HepG2 (cell line): ENCODE measurements at regions not wholly inside any gene's neighbourhood (a gene's known extent, or its start where the extent isn't known, plus 50 kb on each side); places are given as distances from the start of the nearest gene placed in this dataset.

Experiments used
- CEBPB ChIP-seq: IDR thresholded peaks from 2 replicates; pipeline ENCODE4 v1.6.1; 2011; ENCODE audit warnings: low read depth, low read length, improper control_type of control experiment, borderline replicate concordance
- CTCF ChIP-seq: sonication (generic); formaldehyde crosslinking; IDR thresholded peaks from 2 replicates; pipeline ENCODE4 v1.5.0; 2020; ENCODE audit warnings: mild to moderate bottlenecking, missing genetic modification reagents, moderate library complexity
- EP300 ChIP-seq, 3 experiments: sonication (generic) in 1 of 3; formaldehyde crosslinking in 1 of 3; IDR thresholded peaks; 2 replicates each; pipeline versions ENCODE4 v1.5.1 to v1.6.1; 2011 to 2020; ENCODE audit warnings: low read depth in 2 of 3, low read length in 2 of 3, borderline replicate concordance in 1 of 3, improper control_type of control experiment in 1 of 3, mild to moderate bottlenecking in 1 of 3, missing genetic modification reagents in 1 of 3, moderate library complexity in 1 of 3
- EZH2 ChIP-seq: conservative IDR thresholded peaks from 2 replicates; pipeline ENCODE4 v1.6.1; 2012; ENCODE audit warnings: mild to moderate bottlenecking, low read depth, low read length, moderate library complexity
- GABPB1 ChIP-seq: IDR thresholded peaks from 2 replicates; pipeline ENCODE4 v1.6.1; 2016; ENCODE audit warnings: mild to moderate bottlenecking, missing genetic modification reagents, moderate library complexity, missing compliant biosample characterization
- NFIC ChIP-seq: IDR thresholded peaks from 2 replicates; pipeline ENCODE4 v1.6.1; 2012; ENCODE audit warnings: mild to moderate bottlenecking, low read length, inconsistent platforms
- POGK ChIP-seq: sonication (generic); formaldehyde crosslinking; conservative IDR thresholded peaks from 2 replicates; pipeline ENCODE4 v1.8.0; 2022; ENCODE audit warnings: mild to moderate bottlenecking, moderate library complexity, missing genetic modification reagents
- SP1 ChIP-seq, 2 experiments: fragments of 450-650 bp in 1 of 2; sonication (generic) in 1 of 2; formaldehyde crosslinking in 1 of 2; IDR thresholded peaks; 2 replicates each; pipeline versions ENCODE4 v1.4.0 to v1.6.1; 2016 to 2020; ENCODE audit warnings: missing genetic modification reagents in 1 of 2
- WIZ ChIP-seq: sonication (generic); formaldehyde crosslinking; IDR thresholded peaks from 2 replicates; pipeline ENCODE4 v1.5.1; 2020; ENCODE audit warnings: mild to moderate bottlenecking, missing genetic modification reagents

- TF ChIP-seq EZH2 (no peak), SP1 (IDR thresholded peaks at IDR 0.05) (no peak), SP1 (CRISPR knock-in tag; IDR thresholded peaks at IDR 0.05) (no peak), GABPB1 (CRISPR knock-in tag) (no peak), EP300 (IDR thresholded peaks at IDR 0.05; ENCODE audit: low read depth in 2 of 2, low read length in 2 of 2) (no peak), EP300 (CRISPR knock-in tag; IDR thresholded peaks at IDR 0.05; ENCODE audit: borderline replicate concordance) (no peak), POGK (no peak), CEBPB (no peak), WIZ (CRISPR knock-in tag) (no peak), CTCF (no peak), NFIC (no peak)
Measured at GRCh38 chr16:9479008-9479407, 387.6 kb downstream of the HAPSTR1 start.
